ENCODE measurements at regions not wholly inside any gene's neighbourhood (a gene's known extent, or its start where the extent isn't known, plus 50 kb on each side); places are given as distances from the start of the nearest gene placed in this dataset.

GRCh38 chr6:76776876-76777275 lies 686.4 kb downstream of the HTR1B start:
- TF ChIP-seq HDAC6 (IDR thresholded peaks at IDR 0.05; ENCODE audit: low read depth, low read length) (no peak), ZNF773 (CRISPR knock-in tag; IDR thresholded peaks at IDR 0.05; ENCODE audit: borderline replicate concordance) (no peak), SMYD3 (CRISPR knock-in tag; IDR thresholded peaks at IDR 0.05) (no peak), PAX8 (CRISPR knock-in tag; IDR thresholded peaks at IDR 0.05; ENCODE audit: borderline replicate concordance) (no peak), MAZ (IDR thresholded peaks at IDR 0.05; ENCODE audit: borderline replicate concordance, low read depth, low read length) (no peak), MAZ (CRISPR knock-in tag; IDR thresholded peaks at IDR 0.05; ENCODE audit: low read depth) (no peak), FOSL1 (CRISPR knock-in tag; IDR thresholded peaks at IDR 0.05; ENCODE audit: borderline replicate concordance) (no peak)
- TF ChIP-seq, protein P1, sequence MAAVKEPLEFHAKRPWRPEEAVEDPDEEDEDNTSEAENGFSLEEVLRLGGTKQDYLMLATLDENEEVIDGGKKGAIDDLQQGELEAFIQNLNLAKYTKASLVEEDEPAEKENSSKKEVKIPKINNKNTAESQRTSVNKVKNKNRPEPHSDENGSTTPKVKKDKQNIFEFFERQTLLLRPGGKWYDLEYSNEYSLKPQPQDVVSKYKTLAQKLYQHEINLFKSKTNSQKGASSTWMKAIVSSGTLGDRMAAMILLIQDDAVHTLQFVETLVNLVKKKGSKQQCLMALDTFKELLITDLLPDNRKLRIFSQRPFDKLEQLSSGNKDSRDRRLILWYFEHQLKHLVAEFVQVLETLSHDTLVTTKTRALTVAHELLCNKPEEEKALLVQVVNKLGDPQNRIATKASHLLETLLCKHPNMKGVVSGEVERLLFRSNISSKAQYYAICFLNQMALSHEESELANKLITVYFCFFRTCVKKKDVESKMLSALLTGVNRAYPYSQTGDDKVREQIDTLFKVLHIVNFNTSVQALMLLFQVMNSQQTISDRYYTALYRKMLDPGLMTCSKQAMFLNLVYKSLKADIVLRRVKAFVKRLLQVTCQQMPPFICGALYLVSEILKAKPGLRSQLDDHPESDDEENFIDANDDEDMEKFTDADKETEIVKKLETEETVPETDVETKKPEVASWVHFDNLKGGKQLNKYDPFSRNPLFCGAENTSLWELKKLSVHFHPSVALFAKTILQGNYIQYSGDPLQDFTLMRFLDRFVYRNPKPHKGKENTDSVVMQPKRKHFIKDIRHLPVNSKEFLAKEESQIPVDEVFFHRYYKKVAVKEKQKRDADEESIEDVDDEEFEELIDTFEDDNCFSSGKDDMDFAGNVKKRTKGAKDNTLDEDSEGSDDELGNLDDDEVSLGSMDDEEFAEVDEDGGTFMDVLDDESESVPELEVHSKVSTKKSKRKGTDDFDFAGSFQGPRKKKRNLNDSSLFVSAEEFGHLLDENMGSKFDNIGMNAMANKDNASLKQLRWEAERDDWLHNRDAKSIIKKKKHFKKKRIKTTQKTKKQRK (IDR thresholded peaks at IDR 0.05; ENCODE audit: low read length), result no peak

Data from HepG2 (cell line).